MCF 10A (cell line): ENCODE measurements at regions not wholly inside any gene's neighbourhood (a gene's known extent, or its start where the extent isn't known, plus 50 kb on each side); places are given as distances from the start of the nearest gene placed in this dataset.

Source experiments
- BruUV-seq: library from RNA; stranded (reverse); fragments of 400-500 nt; replicated peaks from 2 replicates; lab custom pipeline; 2021; lab: Mats Ljungman, UMichigan
- CTCF ChIA-PET: fragments of 300-600 bp; sonication (Branson Sonifier 250); formaldehyde crosslinking; extraction: SDS; loops from one replicate; lab custom pipeline; 2021; ENCODE audit warnings: antibody characterized with exemption, inconsistent platforms; lab: Yijun Ruan, JAX
- POLR2A ChIA-PET: fragments of 300-600, 350-650 bp; sonication (Branson Sonifier 250); formaldehyde crosslinking; extraction: SDS; loops from one replicate; lab custom pipeline; 2020; ENCODE audit warnings: antibody characterized with exemption, inconsistent platforms; lab: Yijun Ruan, JAX
- DNase-seq: peaks from one replicate; pipeline ENCODE4 v3.0.0-alpha.2; 2018; ENCODE audit not compliant: unreplicated experiment
- H3K27ac Mint-ChIP-seq: one replicate; pipeline ENCODE4 v1.8.0; 2022; ENCODE audit warnings: mild to moderate bottlenecking, low read depth, mixed read lengths; ENCODE audit not compliant: unreplicated experiment
- H3K27me3 Mint-ChIP-seq: one replicate; pipeline ENCODE4 v1.8.0; 2022; ENCODE audit warnings: mixed read lengths; ENCODE audit not compliant: insufficient read depth, unreplicated experiment
- H3K36me3 Mint-ChIP-seq: one replicate; pipeline ENCODE4 v1.8.0; 2022; ENCODE audit warnings: mild to moderate bottlenecking, moderate library complexity, mixed read lengths; ENCODE audit not compliant: insufficient read depth, unreplicated experiment
- H3K4me1 Mint-ChIP-seq: one replicate; pipeline ENCODE4 v1.8.0; 2022; ENCODE audit warnings: mixed read lengths; ENCODE audit not compliant: insufficient read depth, unreplicated experiment
- H3K4me3 Mint-ChIP-seq: one replicate; pipeline ENCODE4 v1.8.0; 2022; ENCODE audit warnings: mild to moderate bottlenecking, moderate library complexity, mixed read lengths; ENCODE audit not compliant: unreplicated experiment
- H3K9me3 Mint-ChIP-seq: one replicate; pipeline ENCODE4 v1.8.0; 2022; ENCODE audit warnings: mixed read lengths; ENCODE audit not compliant: unreplicated experiment
- CTCF ChIP-seq: fragments of 200-600 bp; IDR thresholded peaks from one replicate; pipeline ENCODE4 v1.8.0; 2022; ENCODE audit warnings: antibody characterized with exemption, mild to moderate bottlenecking; ENCODE audit not compliant: unreplicated experiment
- intact Hi-C: fragments of 100-400 bp; cut with micrococcal nuclease; formaldehyde crosslinking; loops from 2 replicates; pipeline ENCODE4 v1.14.1; 2022

- ChIA-PET POLR2A (interaction anchor here (0.6 kb wide), 1 partner anchor 809 kb away, joined by 3 read pairs; no protein-coding TSS in a partner anchor), CTCF (no interaction called here)
- Mint-ChIP-seq H3K4me3 (no peak overlapping the region), H3K27ac (no peak overlapping the region), H3K9me3 (no peaks in the 10 kb centered on the region), H3K4me1 (no peaks in the 10 kb centered on the region), H3K27me3 (peaks cover 18% of the 10 kb centered on the region), H3K36me3 (peaks cover 7% of the 10 kb centered on the region)
- peak; percentile 46 for DNase-seq
- intact Hi-C loops = no loop called here
- no TSS peak for BruUV-seq
- no peak for TF ChIP-seq CTCF
Observed at GRCh38 chrX:43269201-43269600, 386.9 kb upstream of the MAOA start.

DNA sequence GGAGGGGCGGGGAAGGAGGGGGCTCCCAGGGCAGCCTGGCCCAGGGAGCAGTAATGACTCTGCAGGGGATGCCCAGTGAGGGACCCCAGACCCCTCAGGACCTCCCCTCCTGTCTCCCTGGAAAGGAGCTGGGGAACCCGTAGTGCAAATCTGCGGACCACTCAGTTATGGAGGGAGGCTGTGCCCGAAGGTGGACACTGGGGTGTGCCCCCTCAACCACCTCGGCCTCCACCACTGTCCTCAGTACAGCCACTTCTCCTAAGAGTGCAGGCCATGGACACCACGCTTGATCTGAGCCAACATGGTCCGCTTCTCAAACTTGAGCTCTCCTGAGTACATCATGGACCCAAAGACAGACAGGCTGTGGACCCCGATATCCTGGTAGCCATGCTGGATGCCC, 378.2 kb upstream of the MAOA start:
- no TSS peak for BruUV-seq
- no peak overlapping the region for H3K27ac Mint-ChIP-seq
- intact Hi-C loops = no loop called here
- no peak overlapping the region for H3K4me3 Mint-ChIP-seq
- no peak for TF ChIP-seq CTCF
- peaks cover 10% of the 10 kb centered on the region for H3K27me3 Mint-ChIP-seq
- H3K4me1 Mint-ChIP-seq = no peaks in the 10 kb centered on the region
- POLR2A ChIA-PET = no interaction called here
- no peaks in the 10 kb centered on the region for H3K36me3 Mint-ChIP-seq
- DNase-seq = no peak
- peaks cover 7% of the 10 kb centered on the region for H3K9me3 Mint-ChIP-seq
- CTCF ChIA-PET = no interaction called here

DNA sequence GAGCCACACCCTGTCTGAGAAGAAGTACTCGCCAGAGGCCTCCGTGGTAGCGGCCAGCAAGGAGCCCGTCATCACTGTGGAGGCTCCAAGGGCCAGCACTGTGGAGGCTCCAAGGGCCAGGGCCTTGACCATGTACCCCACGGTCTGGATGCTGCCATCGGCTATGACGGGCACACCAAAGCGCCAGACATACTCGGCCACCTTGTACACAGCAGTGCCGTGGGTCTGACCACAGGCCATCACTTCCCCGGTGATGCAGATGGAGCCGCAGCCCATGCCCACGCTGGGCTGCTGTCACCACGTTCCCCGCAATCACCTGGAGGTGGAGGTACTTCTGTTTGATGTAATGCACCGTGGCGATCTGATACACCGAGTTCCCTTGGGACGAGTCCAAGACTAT, 377.7 kb upstream of the MAOA start:
- BruUV-seq = no TSS peak
- H3K4me3 Mint-ChIP-seq = no peak overlapping the region
- H3K27ac Mint-ChIP-seq = no peak overlapping the region
- ChIA-PET POLR2A (no interaction called here), CTCF (no interaction called here)
- H3K4me1 Mint-ChIP-seq = no peaks in the 10 kb centered on the region
- H3K36me3 Mint-ChIP-seq = no peaks in the 10 kb centered on the region
- intact Hi-C loops = no loop called here
- peaks cover 7% of the 10 kb centered on the region for H3K9me3 Mint-ChIP-seq
- DNase-seq = no peak
- peaks cover 10% of the 10 kb centered on the region for H3K27me3 Mint-ChIP-seq
- TF ChIP-seq CTCF = no peak

- H3K4me3 Mint-ChIP-seq = no peak overlapping the region
- H3K36me3 Mint-ChIP-seq = no peaks in the 10 kb centered on the region
- no peak for DNase-seq
- no TSS peak for BruUV-seq
- ChIA-PET POLR2A (no interaction called here), CTCF (no interaction called here)
- intact Hi-C loops = no loop called here
- H3K9me3 Mint-ChIP-seq = peaks cover 6% of the 10 kb centered on the region
- H3K27ac Mint-ChIP-seq = no peak overlapping the region
- TF ChIP-seq CTCF = no peak
- no peaks in the 10 kb centered on the region for H3K4me1 Mint-ChIP-seq
- H3K27me3 Mint-ChIP-seq = peaks cover 10% of the 10 kb centered on the region
Observed at GRCh38 chrX:43279341-43279808, 376.7 kb upstream of the MAOA start.
